Lower lobe of right lung (tissue), 2 donors: ENCODE measurements at regions not wholly inside any gene's neighbourhood (a gene's known extent, or its start where the extent isn't known, plus 50 kb on each side); places are given as distances from the start of the nearest gene placed in this dataset.

ENCODE experiments used
- ATAC-seq, 2 donors: fragments of 200-7000 bp; cut with Tn5 transposase; one replicate each; pipeline ENCODE4 v1.9.1; 2020 to 2022; ENCODE audit warnings: mild to moderate bottlenecking in 2 of 2, moderate library complexity in 2 of 2
- DNase-seq: peaks from one replicate; pipeline ENCODE4 v3.0.0-alpha.2; 2020
- H3K27ac ChIP-seq: fragments of 200-600 bp; one replicate; pipeline ENCODE4 v1.8.0; 2022
- H3K27me3 ChIP-seq: fragments of 200-600 bp; one replicate; pipeline ENCODE4 v1.8.0; 2022; ENCODE audit warnings: low read depth
- H3K36me3 ChIP-seq: fragments of 200-600 bp; one replicate; pipeline ENCODE4 v1.8.0; 2022; ENCODE audit warnings: mild to moderate bottlenecking
- H3K4me1 ChIP-seq: fragments of 200-600 bp; one replicate; pipeline ENCODE4 v1.8.0; 2022
- H3K4me3 ChIP-seq: fragments of 200-600 bp; one replicate; pipeline ENCODE4 v1.8.0; 2022; ENCODE audit warnings: mild to moderate bottlenecking
- H3K9me3 ChIP-seq: fragments of 200-600 bp; one replicate; pipeline ENCODE4 v1.8.0; 2022
- intact Hi-C: fragments of 100-400 bp; cut with DNase I; formaldehyde crosslinking; loops from one replicate; pipeline ENCODE4 v1.11.0; 2022
- TF ChIP-seq, protein P1 (sequence below): fragments of 200-600 bp; IDR thresholded peaks from one replicate; pipeline ENCODE4 v1.8.0; 2022; ENCODE audit warnings: antibody characterized with exemption, mild to moderate bottlenecking
- donor health status: DM: no; HTN: yes; CAD: no; lungs with severe emphysema.

GRCh38 chr4:29240641-29241040 lies 1479.5 kb upstream of the PCDH7 start:
- DNase-seq (no peak), ATAC-seq (no peak)
- H3K27me3 ChIP-seq = no peaks in the 10 kb centered on the region
- no peaks in the 10 kb centered on the region for H3K36me3 ChIP-seq
- no peaks in the 10 kb centered on the region for H3K9me3 ChIP-seq
- no peak overlapping the region for H3K4me3 ChIP-seq
- H3K4me1 ChIP-seq = no peaks in the 10 kb centered on the region
- TF ChIP-seq, protein P1, sequence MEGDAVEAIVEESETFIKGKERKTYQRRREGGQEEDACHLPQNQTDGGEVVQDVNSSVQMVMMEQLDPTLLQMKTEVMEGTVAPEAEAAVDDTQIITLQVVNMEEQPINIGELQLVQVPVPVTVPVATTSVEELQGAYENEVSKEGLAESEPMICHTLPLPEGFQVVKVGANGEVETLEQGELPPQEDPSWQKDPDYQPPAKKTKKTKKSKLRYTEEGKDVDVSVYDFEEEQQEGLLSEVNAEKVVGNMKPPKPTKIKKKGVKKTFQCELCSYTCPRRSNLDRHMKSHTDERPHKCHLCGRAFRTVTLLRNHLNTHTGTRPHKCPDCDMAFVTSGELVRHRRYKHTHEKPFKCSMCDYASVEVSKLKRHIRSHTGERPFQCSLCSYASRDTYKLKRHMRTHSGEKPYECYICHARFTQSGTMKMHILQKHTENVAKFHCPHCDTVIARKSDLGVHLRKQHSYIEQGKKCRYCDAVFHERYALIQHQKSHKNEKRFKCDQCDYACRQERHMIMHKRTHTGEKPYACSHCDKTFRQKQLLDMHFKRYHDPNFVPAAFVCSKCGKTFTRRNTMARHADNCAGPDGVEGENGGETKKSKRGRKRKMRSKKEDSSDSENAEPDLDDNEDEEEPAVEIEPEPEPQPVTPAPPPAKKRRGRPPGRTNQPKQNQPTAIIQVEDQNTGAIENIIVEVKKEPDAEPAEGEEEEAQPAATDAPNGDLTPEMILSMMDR = no peak
- intact Hi-C loops = no loop called here
- no peak overlapping the region for H3K27ac ChIP-seq

GRCh38 chr4:29243054-29243453 lies 1477.1 kb upstream of the PCDH7 start:
- Histone ChIP-seq H3K27me3 (no peaks in the 10 kb centered on the region), H3K27ac (no peak overlapping the region), H3K36me3 (no peaks in the 10 kb centered on the region), H3K4me1 (no peaks in the 10 kb centered on the region), H3K4me3 (no peak overlapping the region), H3K9me3 (no peaks in the 10 kb centered on the region)
- ATAC-seq = no peak
- intact Hi-C loops = no loop called here
- TF ChIP-seq, protein P1 = no peak
- no peak for DNase-seq

- intact Hi-C loops = no loop called here
- ATAC-seq = no peak
- no peak for DNase-seq
- H3K27ac ChIP-seq = no peak overlapping the region
- TF ChIP-seq, protein P1 = no peak
- H3K4me3 ChIP-seq = no peak overlapping the region
- H3K36me3 ChIP-seq = no peaks in the 10 kb centered on the region
- no peaks in the 10 kb centered on the region for H3K4me1 ChIP-seq
- no peaks in the 10 kb centered on the region for H3K9me3 ChIP-seq
- H3K27me3 ChIP-seq = no peaks in the 10 kb centered on the region
Observed at GRCh38 chr4:29243851-29244250, 1476.3 kb upstream of the PCDH7 start.

DNA sequence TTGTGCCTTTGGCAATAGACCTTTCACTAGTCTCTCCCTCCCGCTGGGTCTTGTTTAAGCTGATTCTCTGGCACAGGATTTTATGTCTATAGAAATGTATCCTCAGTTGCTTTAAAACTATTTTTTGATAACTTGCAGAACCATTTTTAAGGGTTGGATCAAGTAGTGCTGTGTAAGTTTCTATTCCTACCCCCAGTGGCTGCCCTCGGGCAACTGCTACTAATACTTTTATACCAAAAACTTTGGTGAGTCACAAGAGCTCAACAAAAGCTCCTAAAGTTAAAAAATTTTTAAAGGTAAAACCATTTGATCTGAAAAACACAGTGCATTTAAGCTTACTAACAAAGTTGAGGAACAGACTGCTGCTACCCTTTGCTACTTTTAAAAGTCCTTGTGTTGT lies 1460.6 kb upstream of the PCDH7 start:
- ATAC-seq (no peak), DNase-seq (no peak)
- Histone ChIP-seq H3K4me3 (no peak overlapping the region), H3K4me1 (no peaks in the 10 kb centered on the region), H3K36me3 (no peaks in the 10 kb centered on the region), H3K27me3 (no peaks in the 10 kb centered on the region), H3K27ac (no peak overlapping the region), H3K9me3 (no peaks in the 10 kb centered on the region)
- TF ChIP-seq, protein P1 = no peak
- intact Hi-C loops = no loop called here

DNA sequence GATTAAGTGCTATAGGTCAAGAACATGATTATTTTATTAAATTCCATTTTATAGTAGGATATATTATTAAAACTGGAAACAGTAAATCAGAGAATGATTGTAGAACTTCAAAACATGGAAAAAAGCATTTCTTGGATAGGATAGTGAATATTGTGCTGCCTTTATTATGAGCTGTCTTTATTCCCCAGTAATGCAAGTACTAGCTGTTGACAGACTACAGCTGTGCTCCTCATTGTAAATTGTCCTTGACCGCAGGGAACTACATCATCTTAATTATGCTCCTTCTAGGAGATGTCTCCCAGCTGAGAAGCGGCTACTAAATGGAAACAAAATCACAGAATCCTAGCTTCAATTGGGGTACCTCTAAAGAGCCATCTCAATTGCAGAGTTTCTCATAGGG lies 1457.2 kb upstream of the PCDH7 start:
- DNase-seq = no peak
- ATAC-seq = no peak
- Histone ChIP-seq H3K4me1 (no peaks in the 10 kb centered on the region), H3K4me3 (no peak overlapping the region), H3K27me3 (no peaks in the 10 kb centered on the region), H3K9me3 (no peaks in the 10 kb centered on the region), H3K27ac (no peak overlapping the region), H3K36me3 (no peaks in the 10 kb centered on the region)
- TF ChIP-seq, protein P1 = no peak
- intact Hi-C loops = no loop called here

GRCh38 chr4:29276150-29276549 lies 1444.0 kb upstream of the PCDH7 start:
- intact Hi-C loops = no loop called here
- no peaks in the 10 kb centered on the region for H3K27me3 ChIP-seq
- no peak overlapping the region for H3K4me3 ChIP-seq
- H3K4me1 ChIP-seq = no peaks in the 10 kb centered on the region
- H3K27ac ChIP-seq = no peak overlapping the region
- H3K9me3 ChIP-seq = no peaks in the 10 kb centered on the region
- no peaks in the 10 kb centered on the region for H3K36me3 ChIP-seq
- no peak for DNase-seq
- no peak for ATAC-seq
- TF ChIP-seq, protein P1 = no peak
